ENCODE measurements at regions not wholly inside any gene's neighbourhood (a gene's known extent, or its start where the extent isn't known, plus 50 kb on each side); places are given as distances from the start of the nearest gene placed in this dataset.

- no peaks in the 10 kb centered on the region for H3K27me3 ChIP-seq (ENCODE audit: low read length)
- H3K9me2 ChIP-seq (replicated peaks; ENCODE audit: low read length) = no peaks in the 10 kb centered on the region; the same call in 1 of the 2 replicates
- no peak overlapping the region for H3K27ac ChIP-seq (ENCODE audit: low read length)
- peaks cover 15% of the 10 kb centered on the region; the same call in 1 of the 2 replicates for H3K4me1 ChIP-seq (ENCODE audit: insufficient read depth, low read length)
- no TSS peak for BruUV-seq (replicated peaks)
- no peak overlapping the region for H3K4me2 ChIP-seq (ENCODE audit: low read length)
- H3K9ac ChIP-seq (ENCODE audit: low read length) = no peak overlapping the region
- no peaks in the 10 kb centered on the region for H3K9me3 ChIP-seq (ENCODE audit: low read length)
- H3K36me3 ChIP-seq (ENCODE audit: low read depth, low read length) = no peaks in the 10 kb centered on the region
- intact Hi-C loops (cut with micrococcal nuclease) = no loop called here
- no peaks in the 10 kb centered on the region for H4K20me1 ChIP-seq (ENCODE audit: low read length)
- H3K4me3 ChIP-seq (ENCODE audit: low read length) = no peak overlapping the region
- no peaks in the 10 kb centered on the region for H3F3A ChIP-seq (ENCODE audit: low read length, unreplicated experiment)
- DNase-seq (no peak), ATAC-seq (no peak)
- ChIA-PET CTCF (no interaction called here), POLR2A (ENCODE audit: unreplicated experiment) (no interaction called here)
- H2AFZ ChIP-seq (ENCODE audit: low read length) = no peak overlapping the region
- TF ChIP-seq CTCF (conservative IDR thresholded peaks at IDR 0.05; ENCODE audit: low read depth, low read length) = no peak
- no peak for TF ChIP-seq EZH2phosphoT487 (IDR thresholded peaks at IDR 0.05; ENCODE audit: borderline replicate concordance, low read length)
- TF ChIP-seq EZH2 (IDR thresholded peaks at IDR 0.05; ENCODE audit: low read length, unreplicated experiment) = no peak
- H3K79me2 ChIP-seq (ENCODE audit: low read length) = no peaks in the 10 kb centered on the region
Observed at GRCh38 chr9:107805201-107805600, 315.6 kb upstream of the KLF4 start.

GRCh38 chr9:107794259-107794658, 304.7 kb upstream of the KLF4 start:
- DNase-seq (peak; percentile 22), ATAC-seq (peak; percentile 96)
- no peaks in the 10 kb centered on the region for H3K79me2 ChIP-seq (ENCODE audit: low read length)
- intact Hi-C loops (cut with micrococcal nuclease) = loop anchor here (1.0 to 2.0 kb wide), 4 partner anchors 39 to 479 kb away; no protein-coding TSS in a partner anchor
- H3K27ac ChIP-seq (ENCODE audit: low read length) = no peak overlapping the region
- H3K27me3 ChIP-seq (ENCODE audit: low read length) = no peaks in the 10 kb centered on the region
- H3K4me2 ChIP-seq (ENCODE audit: low read length) = 0 out of 2 replicates have a peak overlapping the region, but pooled peaks have one; percentile 17
- H3K9me3 ChIP-seq (ENCODE audit: low read length) = no peaks in the 10 kb centered on the region
- no peaks in the 10 kb centered on the region for H3F3A ChIP-seq (ENCODE audit: low read length, unreplicated experiment)
- H3K9ac ChIP-seq (ENCODE audit: low read length) = no peak overlapping the region
- CTCF ChIA-PET = no interaction called here
- peaks cover 6% of the 10 kb centered on the region for H3K4me1 ChIP-seq (ENCODE audit: insufficient read depth, low read length)
- H3K9me2 ChIP-seq (replicated peaks; ENCODE audit: low read length) = no peaks in the 10 kb centered on the region
- POLR2A ChIA-PET (ENCODE audit: unreplicated experiment) = interaction anchor here (0.5 kb wide), 1 partner anchor 13 kb away, joined by 3 read pairs; no protein-coding TSS in a partner anchor
- no peak overlapping the region for H2AFZ ChIP-seq (ENCODE audit: low read length)
- H4K20me1 ChIP-seq (ENCODE audit: low read length) = no peaks in the 10 kb centered on the region
- H3K4me3 ChIP-seq (ENCODE audit: low read length) = no peak overlapping the region
- H3K36me3 ChIP-seq (ENCODE audit: low read depth, low read length) = no peaks in the 10 kb centered on the region
- no peak for TF ChIP-seq EZH2phosphoT487 (IDR thresholded peaks at IDR 0.05; ENCODE audit: borderline replicate concordance, low read length)
- TF ChIP-seq EZH2 (IDR thresholded peaks at IDR 0.05; ENCODE audit: low read length, unreplicated experiment) = no peak
- TF ChIP-seq CTCF (conservative IDR thresholded peaks at IDR 0.05; ENCODE audit: low read depth, low read length) = no peak
- BruUV-seq (replicated peaks) = no TSS peak

- Histone ChIP-seq H3K9me3 (ENCODE audit: low read length) (no peaks in the 10 kb centered on the region), H2AFZ (ENCODE audit: low read length) (no peak overlapping the region), H3K36me3 (ENCODE audit: low read depth, low read length) (no peaks in the 10 kb centered on the region), H3K9me2 (replicated peaks; ENCODE audit: low read length) (no peaks in the 10 kb centered on the region), H3K27ac (ENCODE audit: low read length) (no peak overlapping the region), H3K79me2 (ENCODE audit: low read length) (no peaks in the 10 kb centered on the region), H3F3A (ENCODE audit: low read length, unreplicated experiment) (no peaks in the 10 kb centered on the region), H3K4me3 (ENCODE audit: low read length) (no peak overlapping the region), H3K4me2 (ENCODE audit: low read length) (0 out of 2 replicates have a peak overlapping the region, but pooled peaks have one; percentile 17), H3K9ac (ENCODE audit: low read length) (no peak overlapping the region), H4K20me1 (ENCODE audit: low read length) (no peaks in the 10 kb centered on the region), H3K4me1 (ENCODE audit: insufficient read depth, low read length) (peaks cover 5% of the 10 kb centered on the region; the same call in 1 of the 2 replicates), H3K27me3 (ENCODE audit: low read length) (no peaks in the 10 kb centered on the region)
- DNase-seq = no peak
- CTCF ChIA-PET = no interaction called here
- TF ChIP-seq EZH2 (IDR thresholded peaks at IDR 0.05; ENCODE audit: low read length, unreplicated experiment) (no peak), CTCF (conservative IDR thresholded peaks at IDR 0.05; ENCODE audit: low read depth, low read length) (no peak), EZH2phosphoT487 (IDR thresholded peaks at IDR 0.05; ENCODE audit: borderline replicate concordance, low read length) (no peak)
- no peak for ATAC-seq
- no TSS peak for BruUV-seq (replicated peaks)
- intact Hi-C loops (cut with micrococcal nuclease) = no loop called here
- POLR2A ChIA-PET (ENCODE audit: unreplicated experiment) = no interaction called here
Observed at GRCh38 chr9:107793541-107793940, 304.0 kb upstream of the KLF4 start.
